SU-DHL-6 (cell line): ENCODE measurements at regions not wholly inside any gene's neighbourhood (a gene's known extent, or its start where the extent isn't known, plus 50 kb on each side); places are given as distances from the start of the nearest gene placed in this dataset.

Experiments used
- CTCF ChIP-seq: fragments of 200-600 bp; sonication (generic); IDR thresholded peaks from one replicate; pipeline ENCODE4 v1.5.1; 2017; ENCODE audit warnings: antibody characterized with exemption, mild to moderate bottlenecking, low read length, moderate library complexity; ENCODE audit not compliant: insufficient read depth, poor library complexity, severe bottlenecking
- EZH2phosphoT487 ChIP-seq: fragments of 200-600 bp; sonication (generic), shearing (Covaris generic); conservative IDR thresholded peaks from 2 replicates; pipeline ENCODE4 v1.6.1; 2018; ENCODE audit warnings: mild to moderate bottlenecking, antibody characterized with exemption, low read length, moderate library complexity, mixed read lengths

GRCh38 chr4:179855469-179855868 is 2387.7 kb upstream of the TENM3 start:
- TF ChIP-seq EZH2phosphoT487 (no peak), CTCF (no peak)
